ENCODE measurements at regions not wholly inside any gene's neighbourhood (a gene's known extent, or its start where the extent isn't known, plus 50 kb on each side); places are given as distances from the start of the nearest gene placed in this dataset.
"Not testable (repeated sequence)": the region's sequence is repeated elsewhere in the genome, so short reads cannot be mapped to it uniquely, and the experiment has no call there.

- DNase-seq (ENCODE audit: low spot score), result no peak
Observed at GRCh38 chr1:224535641-224536040, 80.5 kb upstream of the CNIH3 start.

- no peak for DNase-seq (ENCODE audit: low spot score)
Observed at GRCh38 chr1:224539971-224540370, 76.1 kb upstream of the CNIH3 start.

GRCh38 chr1:224540535-224540934 lies 75.6 kb upstream of the CNIH3 start:
- no peak for DNase-seq (ENCODE audit: low spot score)

GRCh38 chr1:224541072-224541790 lies 74.9 kb upstream of the CNIH3 start:
- DNase-seq (ENCODE audit: low spot score), result no peak

- no peak for DNase-seq (ENCODE audit: low spot score)
Observed at GRCh38 chr1:224541901-224542630, 74.1 kb upstream of the CNIH3 start.

- DNase-seq (ENCODE audit: low spot score), result no peak
Observed at GRCh38 chr1:224542783-224543440, 73.2 kb upstream of the CNIH3 start.

GRCh38 chr1:224543453-224543852 lies 72.7 kb upstream of the CNIH3 start:
- no peak for DNase-seq (ENCODE audit: low spot score)

- DNase-seq (ENCODE audit: low spot score), result no peak
Observed at GRCh38 chr1:224544346-224545110, 71.6 kb upstream of the CNIH3 start.

- DNase-seq (ENCODE audit: low spot score), result no peak
Observed at GRCh38 chr1:224545571-224545970, 70.5 kb upstream of the CNIH3 start.

GRCh38 chr1:224548676-224549075 lies 67.4 kb upstream of the CNIH3 start:
- DNase-seq (ENCODE audit: low spot score), result no peak

GRCh38 chr1:224551189-224551588 lies 64.9 kb upstream of the CNIH3 start:
- not testable (repeated sequence) for DNase-seq (ENCODE audit: low spot score)

- DNase-seq (ENCODE audit: low spot score), result no peak
Observed at GRCh38 chr1:224554056-224554455, 62.1 kb upstream of the CNIH3 start.

GRCh38 chr1:224554620-224555259 lies 61.4 kb upstream of the CNIH3 start:
- no peak for DNase-seq (ENCODE audit: low spot score)

GRCh38 chr1:224558904-224559303 lies 57.2 kb upstream of the CNIH3 start:
- no peak for DNase-seq (ENCODE audit: low spot score)

GRCh38 chr1:224559981-224560728 lies 56.0 kb upstream of the CNIH3 start:
- DNase-seq (ENCODE audit: low spot score), result no peak

- not testable (repeated sequence) for DNase-seq (ENCODE audit: low spot score)
Observed at GRCh38 chr1:224562881-224563280, 53.2 kb upstream of the CNIH3 start.

GRCh38 chr1:224563666-224564065 lies 52.5 kb upstream of the CNIH3 start:
- no peak for DNase-seq (ENCODE audit: low spot score)

GRCh38 chr1:224564454-224565084 lies 51.5 kb upstream of the CNIH3 start:
- no peak for DNase-seq (ENCODE audit: low spot score)

GRCh38 chr1:224565186-224565585 lies 50.9 kb upstream of the CNIH3 start:
- DNase-seq (ENCODE audit: low spot score), result peak; percentile 9

GRCh38 chr1:224565611-224566406 lies 50.3 kb upstream of the CNIH3 start:
- no peak for DNase-seq (ENCODE audit: low spot score)
